Osteoblast (primary cell): ENCODE measurements at regions not wholly inside any gene's neighbourhood (a gene's known extent, or its start where the extent isn't known, plus 50 kb on each side); places are given as distances from the start of the nearest gene placed in this dataset.

Experiments
- DNase-seq: peaks from one replicate; pipeline ENCODE4 v3.0.0; 2011; ENCODE audit warnings: low spot score, mixed read lengths; ENCODE audit not compliant: insufficient read length; ENCODE audit errors: missing footprints
- H2AFZ ChIP-seq: 2 replicates; pipeline ENCODE4 v1.6.0; 2011; ENCODE audit warnings: mild to moderate bottlenecking, low read length
- H3K27ac ChIP-seq: 2 replicates; pipeline ENCODE4 v1.5.1; 2011; ENCODE audit warnings: mild to moderate bottlenecking, low read depth, low read length, moderate library complexity
- H3K27me3 ChIP-seq: 2 replicates; pipeline ENCODE4 v1.6.0; 2012; ENCODE audit warnings: mild to moderate bottlenecking, control low read depth, inconsistent platforms, low read length, moderate library complexity; ENCODE audit not compliant: insufficient read depth
- H3K36me3 ChIP-seq: 2 replicates; pipeline ENCODE4 v1.5.1; 2011; ENCODE audit warnings: mild to moderate bottlenecking, low read length, control low read depth, moderate library complexity; ENCODE audit not compliant: insufficient read depth
- H3K4me1 ChIP-seq: 2 replicates; pipeline ENCODE4 v1.5.1; 2011; ENCODE audit warnings: mild to moderate bottlenecking, low read length, control low read depth, moderate library complexity; ENCODE audit not compliant: insufficient read depth
- H3K4me2 ChIP-seq: 2 replicates; pipeline ENCODE4 v1.6.0; 2011; ENCODE audit warnings: mild to moderate bottlenecking, low read length; ENCODE audit not compliant: insufficient read depth
- H3K4me3 ChIP-seq: fragments of 200-600 bp; sonication (generic); 3 replicates; pipeline ENCODE4 v1.5.1; 2012; ENCODE audit warnings: mild to moderate bottlenecking, low read length, inconsistent platforms; ENCODE audit not compliant: insufficient read depth
- H3K79me2 ChIP-seq: 2 replicates; pipeline ENCODE4 v1.6.0; 2012; ENCODE audit warnings: mild to moderate bottlenecking, low read length, control low read depth, inconsistent platforms; ENCODE audit not compliant: insufficient read depth
- H3K9me3 ChIP-seq: 2 replicates; pipeline ENCODE4 v1.5.1; 2011; ENCODE audit warnings: low read depth, low read length, control low read depth
- H4K20me1 ChIP-seq: 2 replicates; pipeline ENCODE4 v1.6.0; 2012; ENCODE audit warnings: mild to moderate bottlenecking, low read length, control low read depth; ENCODE audit not compliant: insufficient read depth
- CTCF ChIP-seq: IDR thresholded peaks from 2 replicates; pipeline ENCODE4 v1.5.1; 2011; ENCODE audit warnings: mild to moderate bottlenecking, low read depth, low read length, moderate library complexity; ENCODE audit errors: extremely low read depth

- peaks cover 7% of the 10 kb centered on the region for H3K4me1 ChIP-seq
- no peak overlapping the region for H3K4me2 ChIP-seq
- H3K4me3 ChIP-seq, result no peak overlapping the region
- H3K27me3 ChIP-seq, result peaks cover 4% of the 10 kb centered on the region
- H3K27ac ChIP-seq, result no peak overlapping the region
- no peak for TF ChIP-seq CTCF
- H4K20me1 ChIP-seq, result no peaks in the 10 kb centered on the region
- H2AFZ ChIP-seq, result peak overlapping the region; percentile 72
- no peak for DNase-seq
- no peaks in the 10 kb centered on the region for H3K79me2 ChIP-seq
- H3K36me3 ChIP-seq, result no peaks in the 10 kb centered on the region
- H3K9me3 ChIP-seq, result no peaks in the 10 kb centered on the region
These were observed 105.9 kb upstream of the CDC42BPA start for GRCh38 chr1:227424159-227424680.

DNA sequence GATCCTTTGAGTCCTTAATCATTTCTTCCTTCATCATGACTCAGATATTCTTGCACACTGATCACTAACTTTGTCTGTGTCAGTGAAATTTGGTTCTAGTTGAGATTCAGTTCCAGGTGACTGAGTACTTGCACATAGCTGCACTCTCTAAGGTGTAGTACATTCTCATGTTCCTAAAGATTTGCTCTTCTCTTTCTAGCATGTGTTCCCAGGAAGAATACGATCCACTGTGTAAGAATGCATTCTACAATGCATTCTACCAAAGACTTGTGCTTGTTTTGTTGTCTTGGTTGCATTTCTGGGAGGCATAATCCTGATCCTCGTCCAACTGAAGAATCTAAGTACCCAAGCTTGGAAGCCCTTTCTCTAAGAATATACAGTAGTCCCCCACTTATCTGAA is 104.3 kb upstream of the CDC42BPA start:
- no peak for DNase-seq

DNA sequence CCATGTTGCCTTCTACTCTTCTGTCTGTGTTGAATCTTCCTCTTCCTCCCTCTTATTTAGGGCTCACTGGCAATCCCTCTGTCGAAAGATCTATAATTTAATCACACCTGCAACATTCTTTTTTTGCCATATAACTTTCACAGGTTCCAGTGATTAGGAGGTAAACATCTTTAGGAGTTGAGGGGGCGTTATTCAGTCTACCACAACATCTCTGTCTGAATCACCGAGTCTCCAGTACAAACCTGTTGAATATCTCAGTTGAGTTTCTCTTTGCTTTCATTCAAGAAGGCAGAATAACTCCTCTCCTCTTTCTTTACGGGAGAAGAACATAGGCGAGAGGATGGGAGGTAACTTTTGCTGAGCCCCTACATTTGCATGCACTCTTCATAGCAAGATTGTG is 101.9 kb upstream of the CDC42BPA start:
- DNase-seq, result no peak
- H3K27me3 ChIP-seq, result peaks cover 4% of the 10 kb centered on the region
- no peak overlapping the region for H3K27ac ChIP-seq
- H4K20me1 ChIP-seq, result no peaks in the 10 kb centered on the region
- peaks cover 3% of the 10 kb centered on the region for H3K4me1 ChIP-seq
- H3K4me3 ChIP-seq, result no peak overlapping the region
- H3K79me2 ChIP-seq, result no peaks in the 10 kb centered on the region
- H3K4me2 ChIP-seq, result no peak overlapping the region
- H3K36me3 ChIP-seq, result no peaks in the 10 kb centered on the region
- H3K9me3 ChIP-seq, result no peaks in the 10 kb centered on the region
- TF ChIP-seq CTCF, result no peak
- H2AFZ ChIP-seq, result no peak overlapping the region

More for the DNA sequence above, 104.3 kb upstream of the CDC42BPA start:
- H3K79me2 ChIP-seq, result no peaks in the 10 kb centered on the region
- peaks cover 4% of the 10 kb centered on the region for H3K27me3 ChIP-seq
- no peak overlapping the region for H3K4me2 ChIP-seq
- H3K9me3 ChIP-seq, result no peaks in the 10 kb centered on the region
- TF ChIP-seq CTCF, result no peak
- H3K27ac ChIP-seq, result no peak overlapping the region
- H4K20me1 ChIP-seq, result no peaks in the 10 kb centered on the region
- no peak overlapping the region for H3K4me3 ChIP-seq
- H2AFZ ChIP-seq, result no peak overlapping the region
- no peaks in the 10 kb centered on the region for H3K4me1 ChIP-seq
- no peaks in the 10 kb centered on the region for H3K36me3 ChIP-seq

DNA sequence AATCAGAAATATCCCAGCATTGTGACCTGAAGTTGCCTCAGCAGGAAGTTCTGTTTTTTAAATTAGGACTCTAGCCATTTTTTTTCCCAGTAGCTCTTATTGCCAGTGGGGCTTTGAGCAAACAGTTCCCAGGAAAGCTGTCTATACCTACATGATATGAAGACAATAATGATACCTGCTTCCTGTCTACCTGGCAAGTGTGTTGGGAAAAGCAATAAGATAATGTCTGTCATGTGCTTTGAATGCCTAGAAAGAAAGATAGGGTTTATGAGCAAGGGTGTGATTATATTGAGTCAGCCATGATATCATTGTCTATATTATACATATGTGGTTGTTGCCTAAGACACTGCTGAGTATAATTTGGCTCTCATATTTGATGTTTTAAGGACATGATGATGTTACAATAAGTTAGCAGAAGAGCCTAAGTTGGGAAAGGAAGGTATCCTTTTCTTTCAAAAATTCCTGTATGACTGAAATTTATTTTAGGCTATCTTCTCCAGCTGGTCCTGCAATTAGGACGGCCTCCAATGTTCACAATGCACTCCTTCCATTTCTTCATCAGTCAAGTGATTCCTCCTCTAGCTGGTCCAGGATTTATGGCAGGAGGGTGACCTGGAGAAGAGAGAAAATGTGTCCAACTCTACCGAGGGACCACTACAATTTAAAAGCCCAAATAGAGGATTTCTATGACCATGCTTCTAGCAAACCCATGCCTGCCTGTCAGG is 99.6 kb upstream of the CDC42BPA start:
- no peak for DNase-seq
- Histone ChIP-seq H3K4me3 (no peak overlapping the region), H2AFZ (no peak overlapping the region), H3K27me3 (peaks cover 4% of the 10 kb centered on the region), H4K20me1 (no peaks in the 10 kb centered on the region), H3K36me3 (no peaks in the 10 kb centered on the region), H3K4me1 (peaks cover 3% of the 10 kb centered on the region), H3K9me3 (no peaks in the 10 kb centered on the region), H3K4me2 (no peak overlapping the region), H3K27ac (no peak overlapping the region), H3K79me2 (no peaks in the 10 kb centered on the region)
- TF ChIP-seq CTCF, result no peak
